ENCODE measurements at regions not wholly inside any gene's neighbourhood (a gene's known extent, or its start where the extent isn't known, plus 50 kb on each side); places are given as distances from the start of the nearest gene placed in this dataset.
A peak's percentile ranks its signal among the peaks of the same experiment; 100 is the strongest.
"Not testable (repeated sequence)": the region's sequence is repeated elsewhere in the genome, so short reads cannot be mapped to it uniquely, and the experiment has no call there.

DNA sequence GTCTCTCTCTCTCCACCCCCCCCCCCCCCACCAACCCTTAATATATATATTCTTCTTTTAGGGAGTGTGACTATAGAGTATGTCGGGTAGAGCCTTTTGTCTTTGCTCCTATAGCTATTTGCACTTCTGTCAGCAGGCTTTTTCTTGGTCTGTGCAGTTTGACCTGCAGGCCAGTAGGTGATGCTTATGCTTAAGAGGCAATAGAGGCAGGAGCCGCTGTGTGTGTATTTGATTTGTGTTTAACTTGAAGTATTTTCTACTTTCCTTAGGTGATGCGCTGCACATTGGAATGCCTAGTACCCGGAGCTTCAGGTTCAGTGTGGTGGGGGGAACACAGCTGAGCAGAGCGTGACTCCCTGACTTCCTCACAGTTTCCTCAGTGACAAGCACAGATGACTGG, 416.5 kb upstream of the PABPC5 start:
- H3K4me3 ChIP-seq (ENCODE audit: extremely low read depth in 1 of 4, insufficient read depth in 2 of 4, low read depth in 3 of 4, low read length in 4 of 4); H3K4me1 ChIP-seq (replicated peaks in 1 of 4; ENCODE audit: control insufficient read depth in 3 of 4, insufficient read depth in 4 of 4, low read length in 3 of 4); H2BK15ac ChIP-seq (ENCODE audit: low read length); CTCF ChIA-PET (ENCODE audit: partially characterized antibody); H3K14ac ChIP-seq (ENCODE audit: insufficient read length); H4K8ac ChIP-seq (ENCODE audit: extremely low read depth, insufficient read depth, low read length); H3K18ac ChIP-seq (ENCODE audit: extremely low read depth, low read length); H3K56ac ChIP-seq (replicated peaks; ENCODE audit: insufficient read length, low read depth, low read length); H3K79me1 ChIP-seq (ENCODE audit: low read depth, low read length); H3K23ac ChIP-seq (ENCODE audit: insufficient read length); H3K9me3 ChIP-seq (ENCODE audit: insufficient read depth in 2 of 2, low read depth in 1 of 2, low read length in 1 of 2); H2BK20ac ChIP-seq (ENCODE audit: low read length); H3K27me3 ChIP-seq (replicated peaks in 1 of 4; ENCODE audit: control insufficient read depth in 3 of 4, extremely low read depth in 1 of 4, insufficient read depth in 3 of 4, low read length in 3 of 4); H2BK5ac ChIP-seq (ENCODE audit: low read depth, low read length); DNase-seq (ENCODE audit: low read depth in 1 of 2, low spot score in 2 of 2); H2BK12ac ChIP-seq (ENCODE audit: low read depth, low read length); H3K4ac ChIP-seq (replicated peaks; ENCODE audit: insufficient read length, low read depth, low read length); H3K23me2 ChIP-seq (ENCODE audit: low read depth, low read length); H3K36me3 ChIP-seq (ENCODE audit: control insufficient read depth in 2 of 4, insufficient read depth in 4 of 4, low read length in 3 of 4); H4K91ac ChIP-seq (replicated peaks; ENCODE audit: insufficient read length, low read length); H2BK120ac ChIP-seq (replicated peaks; ENCODE audit: low read depth, low read length); H2AK5ac ChIP-seq (ENCODE audit: low read depth, low read length); H3K9ac ChIP-seq (replicated peaks in 1 of 4; ENCODE audit: extremely low read depth in 1 of 4, low read depth in 3 of 4, low read length in 3 of 4); H3K4me2 ChIP-seq (ENCODE audit: insufficient read depth in 1 of 2, low read depth in 2 of 2, low read length in 2 of 2); POLR2A ChIA-PET (ENCODE audit: partially characterized antibody); H3K79me2 ChIP-seq (ENCODE audit: control insufficient read depth in 1 of 2, insufficient read depth in 2 of 2, low read length in 2 of 2); H2AFZ ChIP-seq (ENCODE audit: low read length); H4K5ac ChIP-seq (ENCODE audit: insufficient read length, low read depth, low read length); H4K20me1 ChIP-seq (replicated peaks in 1 of 2; ENCODE audit: control insufficient read depth in 1 of 2, insufficient read depth in 2 of 2, low read length in 2 of 2); H3K27ac ChIP-seq (ENCODE audit: low read depth, low read length): not testable (repeated sequence)
- TF ChIP-seq RAD21 (IDR thresholded peaks at IDR 0.05 in 1 of 2, conservative IDR thresholded peaks at IDR 0.05 in 1 of 2; ENCODE audit: low read depth in 2 of 2, low read length in 2 of 2): peak; percentile 25 to 27; a peak in 3 of 4 replicates
- FAIRE-seq: peak; percentile 73
- 84% methylated on average over 4 of the region's 5 CpGs; no CpG with 5 or more reads in 1 of the 2 experiments for WGBS, 2 experiments (ENCODE audit: extremely low coverage in 1 of 2, insufficient coverage in 1 of 2, insufficient read length in 1 of 2, insufficient replicate concordance in 2 of 2, low coverage in 1 of 2, low lambda C conversion rate in 2 of 2, missing lambda C conversion rate in 1 of 2)
